Peyer's patch (tissue), 4 donors: ENCODE measurements at regions not wholly inside any gene's neighbourhood (a gene's known extent, or its start where the extent isn't known, plus 50 kb on each side); places are given as distances from the start of the nearest gene placed in this dataset.

ENCODE experiments used
- POLR2A ChIP-seq, 2 donors: fragments of 450-650 bp; IDR thresholded peaks; one replicate each; pipeline ENCODE4 v1.5.1; 2017; ENCODE audit warnings: antibody characterized with exemption in 2 of 2, mild to moderate bottlenecking in 2 of 2, moderate library complexity in 2 of 2
- TF ChIP-seq, protein P1 (sequence below), 6 experiments: fragments of 450-650 bp in 4 of 6; fragments of 200-600 bp in 2 of 6; sonication (generic) in 1 of 6; IDR thresholded peaks; one replicate each; pipeline ENCODE4 v1.5.1; 2017 to 2019; ENCODE audit warnings: antibody characterized with exemption in 6 of 6, mild to moderate bottlenecking in 3 of 6, moderate library complexity in 1 of 6

DNA sequence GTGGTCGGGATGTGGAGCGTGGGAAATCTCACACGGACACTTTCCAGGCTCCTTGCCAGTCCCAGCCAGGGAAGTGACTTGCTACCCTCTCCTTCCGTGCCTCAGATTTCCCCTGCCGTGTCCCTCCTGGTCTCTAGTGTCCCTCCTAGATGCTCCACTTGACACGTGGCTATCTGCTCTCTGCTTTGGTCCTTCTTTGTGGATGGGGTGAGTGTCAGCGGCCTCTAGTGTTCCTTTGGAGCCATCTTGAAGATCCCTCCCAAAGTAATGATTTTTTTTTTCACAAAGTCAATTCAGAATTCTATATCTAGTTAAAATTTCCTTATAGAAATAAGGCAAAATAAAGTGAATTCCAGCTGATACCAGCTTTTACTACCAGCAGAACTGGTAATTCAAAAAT lies 117.7 kb downstream of the MRPL36 start:
- TF ChIP-seq, protein P1, sequence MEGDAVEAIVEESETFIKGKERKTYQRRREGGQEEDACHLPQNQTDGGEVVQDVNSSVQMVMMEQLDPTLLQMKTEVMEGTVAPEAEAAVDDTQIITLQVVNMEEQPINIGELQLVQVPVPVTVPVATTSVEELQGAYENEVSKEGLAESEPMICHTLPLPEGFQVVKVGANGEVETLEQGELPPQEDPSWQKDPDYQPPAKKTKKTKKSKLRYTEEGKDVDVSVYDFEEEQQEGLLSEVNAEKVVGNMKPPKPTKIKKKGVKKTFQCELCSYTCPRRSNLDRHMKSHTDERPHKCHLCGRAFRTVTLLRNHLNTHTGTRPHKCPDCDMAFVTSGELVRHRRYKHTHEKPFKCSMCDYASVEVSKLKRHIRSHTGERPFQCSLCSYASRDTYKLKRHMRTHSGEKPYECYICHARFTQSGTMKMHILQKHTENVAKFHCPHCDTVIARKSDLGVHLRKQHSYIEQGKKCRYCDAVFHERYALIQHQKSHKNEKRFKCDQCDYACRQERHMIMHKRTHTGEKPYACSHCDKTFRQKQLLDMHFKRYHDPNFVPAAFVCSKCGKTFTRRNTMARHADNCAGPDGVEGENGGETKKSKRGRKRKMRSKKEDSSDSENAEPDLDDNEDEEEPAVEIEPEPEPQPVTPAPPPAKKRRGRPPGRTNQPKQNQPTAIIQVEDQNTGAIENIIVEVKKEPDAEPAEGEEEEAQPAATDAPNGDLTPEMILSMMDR (IDR thresholded peaks at IDR 0.05): no peak
- no peak for TF ChIP-seq POLR2A (IDR thresholded peaks at IDR 0.05)
